ENCODE measurements at regions not wholly inside any gene's neighbourhood (a gene's known extent, or its start where the extent isn't known, plus 50 kb on each side); places are given as distances from the start of the nearest gene placed in this dataset.

GRCh38 chr4:138964716-138965426, 50.7 kb upstream of the NOCT start:
- Histone ChIP-seq H3K4me1 (ENCODE audit: control insufficient read depth, insufficient read depth, low read length, unreplicated experiment) (no peaks in the 10 kb centered on the region), H3K79me2 (ENCODE audit: control insufficient read depth, insufficient read depth, low read length, unreplicated experiment) (no peaks in the 10 kb centered on the region), H3K27me3 (ENCODE audit: insufficient read depth, low read length) (no peaks in the 10 kb centered on the region), H3K27ac (ENCODE audit: low read depth, low read length) (no peak overlapping the region), H3K4me3 (ENCODE audit: low read depth, low read length) (no peak overlapping the region), H2AFZ (ENCODE audit: low read length, unreplicated experiment) (no peak overlapping the region), H3K36me3 (ENCODE audit: insufficient read depth, low read length) (no peaks in the 10 kb centered on the region)

GRCh38 chr4:138963412-138963811, 52.2 kb upstream of the NOCT start:
- H3K27ac ChIP-seq (ENCODE audit: low read depth, low read length): no peak overlapping the region
- H3K36me3 ChIP-seq (ENCODE audit: insufficient read depth, low read length): no peaks in the 10 kb centered on the region
- H3K4me1 ChIP-seq (ENCODE audit: control insufficient read depth, insufficient read depth, low read length, unreplicated experiment): no peaks in the 10 kb centered on the region
- H2AFZ ChIP-seq (ENCODE audit: low read length, unreplicated experiment): no peak overlapping the region
- H3K4me3 ChIP-seq (ENCODE audit: low read depth, low read length): no peak overlapping the region
- no peaks in the 10 kb centered on the region for H3K79me2 ChIP-seq (ENCODE audit: control insufficient read depth, insufficient read depth, low read length, unreplicated experiment)
- no peaks in the 10 kb centered on the region for H3K27me3 ChIP-seq (ENCODE audit: insufficient read depth, low read length)

DNA sequence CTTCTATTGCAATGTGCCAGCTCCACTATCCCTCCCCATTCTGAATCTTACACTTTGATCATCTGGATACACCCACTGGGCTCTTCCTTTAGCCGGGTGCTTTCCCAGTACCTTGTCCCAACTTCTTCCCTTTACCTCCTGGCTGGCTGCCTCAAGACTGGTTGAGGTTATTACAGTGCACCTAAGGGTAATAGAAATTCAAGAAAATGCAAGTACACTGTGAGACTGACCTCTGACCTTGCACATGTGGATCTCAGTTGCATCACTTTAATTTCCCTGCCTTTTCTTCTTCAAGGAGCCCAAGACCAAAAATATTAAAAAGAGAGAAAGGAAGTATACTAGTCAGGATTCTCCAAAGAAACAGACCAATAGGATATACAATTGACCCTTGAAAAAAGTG, 53.9 kb upstream of the NOCT start:
- H3K4me3 ChIP-seq (ENCODE audit: low read depth, low read length): no peak overlapping the region

DNA sequence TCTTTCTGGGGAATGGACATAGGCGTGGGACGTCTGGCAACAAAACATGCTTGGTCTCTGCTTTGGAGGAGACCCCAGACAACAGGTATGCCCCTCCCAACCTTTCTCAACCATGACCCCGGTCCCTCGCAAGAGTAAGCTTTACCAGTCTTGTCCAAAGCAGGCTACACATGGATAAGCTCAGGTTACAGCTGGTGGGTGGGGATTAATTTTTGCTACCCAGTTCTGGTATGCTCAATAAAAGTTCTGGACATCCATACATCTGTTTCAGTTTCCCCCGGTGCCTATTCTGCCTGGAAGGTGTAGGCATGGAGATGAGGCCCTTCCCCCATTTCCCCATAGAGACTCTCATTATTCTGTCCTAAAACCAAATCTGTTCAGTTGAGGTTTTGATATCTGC, 54.5 kb upstream of the NOCT start:
- Histone ChIP-seq H3K27ac (ENCODE audit: low read depth, low read length) (no peak overlapping the region), H3K27me3 (ENCODE audit: insufficient read depth, low read length) (no peaks in the 10 kb centered on the region), H3K79me2 (ENCODE audit: control insufficient read depth, insufficient read depth, low read length, unreplicated experiment) (no peaks in the 10 kb centered on the region), H2AFZ (ENCODE audit: low read length, unreplicated experiment) (no peak overlapping the region), H3K36me3 (ENCODE audit: insufficient read depth, low read length) (no peaks in the 10 kb centered on the region), H3K4me3 (ENCODE audit: low read depth, low read length) (no peak overlapping the region), H3K4me1 (ENCODE audit: control insufficient read depth, insufficient read depth, low read length, unreplicated experiment) (no peaks in the 10 kb centered on the region)

More for the DNA sequence above, 53.9 kb upstream of the NOCT start:
- Histone ChIP-seq H3K4me1 (ENCODE audit: control insufficient read depth, insufficient read depth, low read length, unreplicated experiment) (no peaks in the 10 kb centered on the region), H2AFZ (ENCODE audit: low read length, unreplicated experiment) (no peak overlapping the region), H3K27ac (ENCODE audit: low read depth, low read length) (no peak overlapping the region), H3K36me3 (ENCODE audit: insufficient read depth, low read length) (no peaks in the 10 kb centered on the region), H3K79me2 (ENCODE audit: control insufficient read depth, insufficient read depth, low read length, unreplicated experiment) (no peaks in the 10 kb centered on the region), H3K27me3 (ENCODE audit: insufficient read depth, low read length) (no peaks in the 10 kb centered on the region)

DNA sequence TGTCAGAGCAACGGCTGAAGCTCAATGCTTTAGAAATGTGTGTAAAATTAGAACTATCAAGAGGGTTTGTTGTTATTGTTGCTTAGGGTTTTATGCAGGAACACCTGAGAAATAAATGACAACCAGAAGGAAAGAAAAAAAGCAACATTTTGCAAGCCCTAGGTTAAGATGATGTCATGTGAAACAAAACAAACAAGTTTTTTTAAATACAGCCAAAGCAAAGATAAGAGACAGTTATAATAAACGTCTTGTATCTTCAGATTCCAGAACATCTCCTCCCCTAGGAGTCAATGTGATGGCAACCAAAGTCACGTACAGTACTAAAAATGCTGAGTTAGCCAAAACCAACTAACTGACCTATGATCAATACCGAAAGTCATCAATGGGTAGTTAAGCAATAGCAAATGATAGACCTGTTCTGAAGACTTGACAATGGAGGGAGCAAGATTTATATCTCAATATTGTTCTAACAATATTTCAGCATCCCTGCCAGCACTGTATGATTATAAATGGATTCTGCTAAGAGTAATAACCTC, 55.3 kb upstream of the NOCT start:
- no peaks in the 10 kb centered on the region for H3K4me1 ChIP-seq (ENCODE audit: control insufficient read depth, insufficient read depth, low read length, unreplicated experiment)
- no peak overlapping the region for H3K4me3 ChIP-seq (ENCODE audit: low read depth, low read length)
- H3K27ac ChIP-seq (ENCODE audit: low read depth, low read length): no peak overlapping the region
- no peaks in the 10 kb centered on the region for H3K27me3 ChIP-seq (ENCODE audit: insufficient read depth, low read length)
- no peaks in the 10 kb centered on the region for H3K79me2 ChIP-seq (ENCODE audit: control insufficient read depth, insufficient read depth, low read length, unreplicated experiment)
- H2AFZ ChIP-seq (ENCODE audit: low read length, unreplicated experiment): no peak overlapping the region
- no peaks in the 10 kb centered on the region for H3K36me3 ChIP-seq (ENCODE audit: insufficient read depth, low read length)

DNA sequence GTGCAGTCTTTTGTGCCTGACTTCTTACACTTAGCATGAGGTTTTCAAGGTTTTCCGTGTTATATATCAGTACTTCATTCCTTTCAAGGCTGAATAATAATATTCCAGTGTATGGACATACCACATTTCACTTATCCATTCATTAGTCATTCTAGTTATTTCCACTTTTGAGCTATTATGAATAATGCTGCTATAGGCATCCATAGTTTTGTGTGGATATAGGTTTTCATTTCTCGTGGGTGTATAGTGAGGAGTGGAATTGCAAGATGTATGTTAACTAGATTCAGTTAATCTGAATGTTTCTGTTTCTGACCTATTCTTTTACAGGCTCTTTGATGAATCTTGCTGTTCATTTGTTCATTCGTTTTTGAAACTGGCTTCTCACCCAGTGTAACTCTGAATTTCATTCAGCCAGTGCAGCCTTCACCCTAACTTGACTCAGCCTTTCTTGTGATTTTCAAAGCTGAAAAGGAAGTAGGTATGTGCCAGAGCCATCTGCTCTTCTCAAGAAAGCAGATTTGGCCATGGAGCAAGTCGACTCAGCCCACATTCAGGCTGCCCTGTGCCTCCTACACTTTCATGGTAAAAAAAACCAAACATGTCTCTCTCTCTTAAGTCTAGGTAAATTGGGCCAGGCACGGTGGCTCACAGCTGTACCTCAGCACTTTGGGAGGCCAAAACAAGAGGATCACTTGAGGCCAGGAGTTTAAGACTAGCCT, 56.3 kb upstream of the NOCT start:
- no peak overlapping the region for H3K4me3 ChIP-seq (ENCODE audit: low read depth, low read length)

GRCh38 chr4:138958519-138958918, 57.1 kb upstream of the NOCT start:
- Histone ChIP-seq H3K4me3 (ENCODE audit: low read depth, low read length) (no peak overlapping the region), H3K27ac (ENCODE audit: low read depth, low read length) (no peak overlapping the region), H3K4me1 (ENCODE audit: control insufficient read depth, insufficient read depth, low read length, unreplicated experiment) (peaks cover 11% of the 10 kb centered on the region), H3K36me3 (ENCODE audit: insufficient read depth, low read length) (no peaks in the 10 kb centered on the region), H3K27me3 (ENCODE audit: insufficient read depth, low read length) (no peaks in the 10 kb centered on the region), H3K79me2 (ENCODE audit: control insufficient read depth, insufficient read depth, low read length, unreplicated experiment) (no peaks in the 10 kb centered on the region), H2AFZ (ENCODE audit: low read length, unreplicated experiment) (no peak overlapping the region)

More for the DNA sequence above, 56.3 kb upstream of the NOCT start:
- Histone ChIP-seq H3K27ac (ENCODE audit: low read depth, low read length) (no peak overlapping the region), H3K79me2 (ENCODE audit: control insufficient read depth, insufficient read depth, low read length, unreplicated experiment) (no peaks in the 10 kb centered on the region), H3K4me1 (ENCODE audit: control insufficient read depth, insufficient read depth, low read length, unreplicated experiment) (peaks cover 6% of the 10 kb centered on the region), H2AFZ (ENCODE audit: low read length, unreplicated experiment) (no peak overlapping the region), H3K36me3 (ENCODE audit: insufficient read depth, low read length) (no peaks in the 10 kb centered on the region), H3K27me3 (ENCODE audit: insufficient read depth, low read length) (no peaks in the 10 kb centered on the region)

DNA sequence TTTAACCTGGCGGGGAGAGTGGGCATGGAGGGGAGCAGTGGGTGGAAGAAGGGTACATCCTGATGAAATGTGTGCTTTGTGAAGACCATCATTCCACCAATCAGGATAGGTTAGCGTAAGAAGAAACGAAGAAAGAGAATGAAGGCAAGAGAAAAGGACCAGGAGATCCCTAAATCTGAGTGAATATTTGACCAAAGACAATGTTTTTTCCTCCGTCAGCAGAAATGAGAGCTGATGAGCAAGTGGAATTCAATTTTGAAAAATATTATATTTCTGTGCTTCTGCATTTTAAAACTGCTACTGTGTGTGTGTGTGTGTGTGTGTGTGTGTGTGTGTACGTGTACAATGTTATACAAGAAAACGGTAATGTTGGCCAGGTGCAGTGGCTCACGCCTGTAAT, 58.3 kb upstream of the NOCT start:
- H3K27ac ChIP-seq (ENCODE audit: low read depth, low read length): no peak overlapping the region

DNA sequence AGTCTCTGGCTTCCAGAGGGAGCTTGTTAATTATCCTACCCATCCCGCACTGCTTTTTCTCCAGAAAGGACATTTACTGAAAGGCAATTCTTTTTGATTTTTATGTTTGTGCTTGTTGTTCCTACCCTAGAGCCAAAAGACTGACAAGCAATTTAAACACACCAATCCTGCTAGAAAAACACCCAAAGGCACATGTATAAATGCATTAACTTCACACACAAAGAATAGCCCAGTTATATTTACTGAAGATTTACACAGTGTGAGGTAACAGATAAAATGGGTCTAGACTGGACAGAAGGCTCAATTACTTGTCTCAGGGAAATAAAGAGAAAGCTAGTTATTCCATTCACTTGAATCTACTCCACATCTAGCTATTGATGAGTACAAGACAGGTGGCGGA, 61.2 kb upstream of the NOCT start:
- 0 out of 2 replicates have a peak overlapping the region, but pooled peaks have one; percentile 41 for H3K4me3 ChIP-seq (ENCODE audit: low read depth, low read length)
- H3K27ac ChIP-seq (ENCODE audit: low read depth, low read length): peak overlapping the region; percentile 65
- H3K27me3 ChIP-seq (ENCODE audit: insufficient read depth, low read length): no peaks in the 10 kb centered on the region
- no peaks in the 10 kb centered on the region for H3K79me2 ChIP-seq (ENCODE audit: control insufficient read depth, insufficient read depth, low read length, unreplicated experiment)
- peaks cover 20% of the 10 kb centered on the region for H3K4me1 ChIP-seq (ENCODE audit: control insufficient read depth, insufficient read depth, low read length, unreplicated experiment)
- peak overlapping the region; percentile 5 for H2AFZ ChIP-seq (ENCODE audit: low read length, unreplicated experiment)
- H3K36me3 ChIP-seq (ENCODE audit: insufficient read depth, low read length): no peaks in the 10 kb centered on the region

More for the DNA sequence above, 58.3 kb upstream of the NOCT start:
- H3K79me2 ChIP-seq (ENCODE audit: control insufficient read depth, insufficient read depth, low read length, unreplicated experiment): no peaks in the 10 kb centered on the region
- no peak overlapping the region for H2AFZ ChIP-seq (ENCODE audit: low read length, unreplicated experiment)
- H3K27me3 ChIP-seq (ENCODE audit: insufficient read depth, low read length): no peaks in the 10 kb centered on the region
- no peak overlapping the region for H3K4me3 ChIP-seq (ENCODE audit: low read depth, low read length)
- no peaks in the 10 kb centered on the region for H3K36me3 ChIP-seq (ENCODE audit: insufficient read depth, low read length)
- H3K4me1 ChIP-seq (ENCODE audit: control insufficient read depth, insufficient read depth, low read length, unreplicated experiment): peaks cover 18% of the 10 kb centered on the region

- Histone ChIP-seq H3K27me3 (ENCODE audit: insufficient read depth, low read length) (no peaks in the 10 kb centered on the region), H2AFZ (ENCODE audit: low read length, unreplicated experiment) (peak overlapping the region; percentile 5), H3K27ac (ENCODE audit: low read depth, low read length) (peak overlapping the region; percentile 65), H3K4me3 (ENCODE audit: low read depth, low read length) (0 out of 2 replicates have a peak overlapping the region, but pooled peaks have one; percentile 41), H3K4me1 (ENCODE audit: control insufficient read depth, insufficient read depth, low read length, unreplicated experiment) (peaks cover 20% of the 10 kb centered on the region), H3K36me3 (ENCODE audit: insufficient read depth, low read length) (no peaks in the 10 kb centered on the region), H3K79me2 (ENCODE audit: control insufficient read depth, insufficient read depth, low read length, unreplicated experiment) (no peaks in the 10 kb centered on the region)
Measured at GRCh38 chr4:138953961-138954371, 61.6 kb upstream of the NOCT start.

- no peaks in the 10 kb centered on the region for H3K79me2 ChIP-seq (ENCODE audit: control insufficient read depth, insufficient read depth, low read length, unreplicated experiment)
- H3K36me3 ChIP-seq (ENCODE audit: insufficient read depth, low read length): no peaks in the 10 kb centered on the region
- H3K4me3 ChIP-seq (ENCODE audit: low read depth, low read length): no peak overlapping the region
- H3K4me1 ChIP-seq (ENCODE audit: control insufficient read depth, insufficient read depth, low read length, unreplicated experiment): peaks cover 20% of the 10 kb centered on the region
- no peak overlapping the region for H2AFZ ChIP-seq (ENCODE audit: low read length, unreplicated experiment)
- H3K27ac ChIP-seq (ENCODE audit: low read depth, low read length): no peak overlapping the region
- no peaks in the 10 kb centered on the region for H3K27me3 ChIP-seq (ENCODE audit: insufficient read depth, low read length)
Measured at GRCh38 chr4:138952411-138952810, 63.2 kb upstream of the NOCT start.
